Liver (tissue), 3 donors: ENCODE measurements at regions not wholly inside any gene's neighbourhood (a gene's known extent, or its start where the extent isn't known, plus 50 kb on each side); places are given as distances from the start of the nearest gene placed in this dataset.

ENCODE experiments used
- ATF3 ChIP-seq: IDR thresholded peaks from 2 replicates; pipeline ENCODE4 v1.6.1; 2016; ENCODE audit warnings: antibody characterized with exemption
- CTCF ChIP-seq: fragments of 150-350 bp; IDR thresholded peaks from 2 replicates; pipeline ENCODE4 v1.5.1; 2017; ENCODE audit warnings: improper control_type of control experiment, low read depth, low read length; ENCODE audit not compliant: missing input control
- FOXA1 ChIP-seq: IDR thresholded peaks from 2 replicates; pipeline ENCODE4 v1.6.1; 2016; ENCODE audit warnings: antibody characterized with exemption
- GABPA ChIP-seq, 2 donors: IDR thresholded peaks in 1 of 2; conservative IDR thresholded peaks in 1 of 2; 2 replicates each; pipeline ENCODE4 v1.6.1; 2016; ENCODE audit warnings: antibody characterized with exemption in 2 of 2, mild to moderate bottlenecking in 1 of 2, moderate library complexity in 1 of 2
- HNF4A ChIP-seq, 2 donors: conservative IDR thresholded peaks; 2 replicates each; pipeline ENCODE4 v1.6.1; 2016; ENCODE audit warnings: antibody characterized with exemption in 2 of 2, mild to moderate bottlenecking in 2 of 2
- JUND ChIP-seq, 2 donors: IDR thresholded peaks; 2 replicates each; pipeline ENCODE4 v1.6.1; 2016; ENCODE audit warnings: antibody characterized with exemption in 2 of 2
- MAX ChIP-seq: IDR thresholded peaks from 2 replicates; pipeline ENCODE4 v1.6.1; 2016; ENCODE audit warnings: antibody characterized with exemption
- NR2F2 ChIP-seq: IDR thresholded peaks from 2 replicates; pipeline ENCODE4 v1.6.1; 2016; ENCODE audit warnings: antibody characterized with exemption
- RAD21 ChIP-seq, 2 donors: IDR thresholded peaks; 2 replicates each; pipeline ENCODE4 v1.6.1; 2016; ENCODE audit warnings: antibody characterized with exemption in 2 of 2, mild to moderate bottlenecking in 2 of 2
- REST ChIP-seq: IDR thresholded peaks from 2 replicates; pipeline ENCODE4 v1.6.1; 2016; ENCODE audit warnings: antibody characterized with exemption, mild to moderate bottlenecking
- RXRA ChIP-seq, 2 donors: IDR thresholded peaks; 2 replicates each; pipeline ENCODE4 v1.6.1; 2017 to 2018; ENCODE audit warnings: antibody characterized with exemption in 2 of 2, mild to moderate bottlenecking in 1 of 2
- SP1 ChIP-seq: IDR thresholded peaks from 2 replicates; pipeline ENCODE4 v1.6.1; 2018; ENCODE audit warnings: antibody characterized with exemption, mild to moderate bottlenecking
- TAF1 ChIP-seq: conservative IDR thresholded peaks from 2 replicates; pipeline ENCODE4 v1.6.1; 2016; ENCODE audit warnings: antibody characterized with exemption, mild to moderate bottlenecking
- ZBTB33 ChIP-seq: IDR thresholded peaks from 2 replicates; pipeline ENCODE4 v1.6.1; 2016; ENCODE audit warnings: antibody characterized with exemption
- donor health status: healthy.
- donor health status: healthy.

- TF ChIP-seq JUND (IDR thresholded peaks at IDR 0.05), result no peak
- TF ChIP-seq CTCF, result no peak
- TF ChIP-seq GABPA (IDR thresholded peaks at IDR 0.05 in 1 of 2, conservative IDR thresholded peaks at IDR 0.05 in 1 of 2), result no peak
- no peak for TF ChIP-seq SP1
- no peak for TF ChIP-seq ATF3
- TF ChIP-seq RAD21 (IDR thresholded peaks at IDR 0.05), result no peak
- no peak for TF ChIP-seq MAX
- TF ChIP-seq NR2F2, result no peak
- no peak for TF ChIP-seq FOXA1
- no peak for TF ChIP-seq REST
- TF ChIP-seq HNF4A (conservative IDR thresholded peaks at IDR 0.05), result no peak
- TF ChIP-seq RXRA (IDR thresholded peaks at IDR 0.05), result no peak
- no peak for TF ChIP-seq TAF1
- TF ChIP-seq ZBTB33, result no peak
Measured at GRCh38 chr6:2434116-2434515, 188.7 kb upstream of the GMDS start.
